DMS 273 (cell line): ENCODE measurements at regions not wholly inside any gene's neighbourhood (a gene's known extent, or its start where the extent isn't known, plus 50 kb on each side); places are given as distances from the start of the nearest gene placed in this dataset.
"Not testable (repeated sequence)": the region's sequence is repeated elsewhere in the genome, so short reads cannot be mapped to it uniquely, and the experiment has no call there.

Experiments
- DNase-seq: peaks from one replicate; lab custom pipeline; 2025; ENCODE audit not compliant: unreplicated experiment; lab: John Stamatoyannopoulos, UW

- no peak for DNase-seq
Measured at GRCh38 chrX:25810202-25810601, 327.9 kb upstream of the MAGEB18 start.

- no peak for DNase-seq
Measured at GRCh38 chrX:25819879-25820278, 318.3 kb upstream of the MAGEB18 start.

GRCh38 chrX:25851141-25851540 lies 287.0 kb upstream of the MAGEB18 start:
- DNase-seq: peak; percentile 35

- DNase-seq: no peak
Measured at GRCh38 chrX:25853002-25853479, 285.1 kb upstream of the MAGEB18 start.

GRCh38 chrX:25858273-25858880 lies 279.8 kb upstream of the MAGEB18 start:
- no peak for DNase-seq

GRCh38 chrX:25860322-25860721 lies 277.8 kb upstream of the MAGEB18 start:
- DNase-seq: no peak

GRCh38 chrX:25869761-25870160 lies 268.4 kb upstream of the MAGEB18 start:
- DNase-seq: no peak

GRCh38 chrX:25872786-25873185 lies 265.4 kb upstream of the MAGEB18 start:
- no peak for DNase-seq

GRCh38 chrX:25873196-25873595 lies 264.9 kb upstream of the MAGEB18 start:
- no peak for DNase-seq

- DNase-seq: no peak
Measured at GRCh38 chrX:25878806-25879205, 259.3 kb upstream of the MAGEB18 start.

GRCh38 chrX:25882503-25882902 lies 255.6 kb upstream of the MAGEB18 start:
- not testable (repeated sequence) for DNase-seq

- DNase-seq: no peak
Measured at GRCh38 chrX:25897758-25898157, 240.4 kb upstream of the MAGEB18 start.

- DNase-seq: not testable (repeated sequence)
Measured at GRCh38 chrX:25905728-25906127, 232.4 kb upstream of the MAGEB18 start.

GRCh38 chrX:25925946-25926345 lies 212.2 kb upstream of the MAGEB18 start:
- DNase-seq: no peak

GRCh38 chrX:25928316-25928715 lies 209.8 kb upstream of the MAGEB18 start:
- no peak for DNase-seq

GRCh38 chrX:25941087-25941486 lies 197.1 kb upstream of the MAGEB18 start:
- no peak for DNase-seq

- DNase-seq: no peak
Measured at GRCh38 chrX:25941559-25942250, 196.4 kb upstream of the MAGEB18 start.

GRCh38 chrX:25968920-25969319 lies 169.2 kb upstream of the MAGEB18 start:
- DNase-seq: peak; percentile 76

- DNase-seq: no peak
Measured at GRCh38 chrX:25976683-25977310, 161.3 kb upstream of the MAGEB18 start.

- DNase-seq: no peak
Measured at GRCh38 chrX:25998687-25999086, 139.5 kb upstream of the MAGEB18 start.

GRCh38 chrX:26007462-26007861 lies 130.7 kb upstream of the MAGEB18 start:
- no peak for DNase-seq

- DNase-seq: no peak
Measured at GRCh38 chrX:26008042-26008441, 130.1 kb upstream of the MAGEB18 start.
